ENCODE measurements at regions not wholly inside any gene's neighbourhood (a gene's known extent, or its start where the extent isn't known, plus 50 kb on each side); places are given as distances from the start of the nearest gene placed in this dataset.

GRCh38 chr20:20992686-20993360 lies 113.3 kb downstream of the LINC00237 start:
- DNase-seq (ENCODE audit: low read depth) = no peak

DNA sequence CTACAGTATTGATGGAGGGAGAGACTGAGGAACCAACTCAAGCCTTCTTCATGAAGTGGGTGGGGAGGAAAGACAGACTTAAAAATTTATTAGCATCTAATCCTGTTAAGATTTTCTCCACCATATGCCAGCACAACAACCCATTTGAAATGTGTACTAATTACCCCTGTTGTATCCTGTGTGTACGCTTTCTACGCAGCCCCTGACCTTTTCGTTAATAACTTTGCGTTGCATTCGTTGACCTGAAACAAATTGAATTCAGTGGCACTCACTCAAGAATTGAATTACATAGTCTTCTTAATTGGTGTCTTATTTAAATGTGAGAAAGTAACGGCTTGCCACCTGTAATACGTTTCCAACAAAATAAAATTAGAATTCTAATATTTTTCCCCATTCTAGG lies 113.9 kb downstream of the LINC00237 start:
- DNase-seq (ENCODE audit: low read depth) = no peak

DNA sequence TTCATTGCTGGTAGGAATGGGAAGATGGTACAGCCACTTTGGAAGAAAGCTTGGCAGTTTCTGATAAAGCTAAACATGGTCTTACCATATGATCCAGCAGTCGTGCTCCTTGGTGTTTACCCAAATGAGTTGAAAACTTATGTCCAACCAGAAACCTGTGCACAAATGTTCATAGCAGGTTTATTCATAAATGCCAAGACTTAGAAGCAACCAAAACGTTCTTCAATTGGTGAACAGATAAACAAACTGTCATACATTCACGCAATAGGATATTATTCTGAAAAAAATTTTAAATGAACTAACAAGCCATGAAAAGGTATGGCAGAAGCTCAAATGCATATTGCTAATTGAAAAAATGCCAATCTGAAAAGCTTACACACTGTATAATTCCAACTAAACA lies 117.1 kb downstream of the LINC00237 start:
- DNase-seq (ENCODE audit: low read depth) = no peak

DNA sequence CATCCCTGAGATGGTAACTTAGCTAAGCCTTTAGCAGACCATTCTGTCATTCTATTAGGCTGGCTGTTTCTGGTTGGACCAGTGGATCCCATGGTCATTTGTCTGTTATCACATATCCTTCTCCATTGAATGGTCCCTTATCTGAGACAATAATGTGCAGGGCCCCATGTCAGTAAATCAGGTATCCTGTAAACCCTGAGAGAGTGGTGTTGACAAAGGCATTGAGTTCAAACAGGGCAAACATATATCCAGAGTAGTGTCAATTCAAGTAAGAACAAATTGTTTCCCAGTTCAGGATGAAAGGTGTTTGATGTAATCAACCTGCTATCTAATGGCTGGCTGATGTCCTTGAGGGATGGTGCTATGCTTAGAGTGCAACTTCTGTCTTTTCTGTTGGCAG lies 126.2 kb downstream of the LINC00237 start:
- DNase-seq (ENCODE audit: low read depth) = no peak

- no peak for DNase-seq (ENCODE audit: low read depth)
Observed at GRCh38 chr20:20977786-20978185, 128.4 kb downstream of the LINC00237 start.

DNA sequence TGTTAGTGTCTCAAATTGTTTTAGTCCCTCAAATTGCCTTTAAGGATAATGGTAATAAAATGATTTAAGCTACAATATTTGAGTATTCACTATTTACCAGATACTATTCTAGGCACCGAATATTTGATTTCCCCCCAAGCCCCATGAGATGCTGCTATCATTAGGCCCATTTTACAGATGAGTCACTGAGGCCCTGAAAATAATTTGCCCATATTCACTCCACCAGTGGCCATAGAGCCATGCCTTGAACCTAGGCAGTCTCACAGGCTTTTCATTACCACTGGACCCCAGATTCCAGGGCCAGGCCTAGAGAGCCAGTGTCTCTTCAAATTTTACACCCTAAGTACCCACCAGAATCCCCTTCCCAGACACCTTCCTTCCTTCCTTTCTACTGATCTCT lies 133.7 kb downstream of the LINC00237 start:
- no peak for DNase-seq (ENCODE audit: low read depth)

- no peak for DNase-seq (ENCODE audit: low read depth)
Observed at GRCh38 chr20:20971810-20972209, 134.3 kb downstream of the LINC00237 start.

GRCh38 chr20:20970841-20971240 lies 135.3 kb downstream of the LINC00237 start:
- no peak for DNase-seq (ENCODE audit: low read depth)

DNA sequence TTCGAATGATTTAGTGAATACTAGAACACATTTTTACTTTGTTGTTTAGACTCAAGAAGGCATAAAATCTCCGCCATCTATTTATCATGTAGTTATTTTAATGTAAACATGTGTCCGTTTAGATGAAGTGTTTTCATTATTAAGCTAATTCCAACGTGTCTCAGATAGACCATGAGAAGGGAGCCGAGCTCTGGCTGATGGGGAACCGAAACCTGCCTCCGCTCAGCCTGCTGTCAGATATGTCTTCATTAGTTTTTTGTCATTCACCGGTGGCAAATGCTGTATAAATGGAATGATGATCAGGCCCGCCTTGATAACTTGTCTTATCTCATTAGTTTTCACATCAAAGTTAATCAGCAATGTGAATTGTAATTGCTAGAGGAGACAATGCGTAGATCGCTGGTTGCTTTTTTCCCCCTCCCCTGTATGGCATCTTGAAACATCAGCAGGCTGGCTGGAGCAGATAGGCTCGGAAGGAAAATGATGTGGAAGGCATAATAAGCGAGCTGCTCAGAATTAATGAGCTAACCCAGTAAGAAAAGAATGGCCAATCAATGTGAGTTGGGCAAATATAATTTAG lies 136.4 kb downstream of the LINC00237 start:
- DNase-seq (ENCODE audit: low read depth) = no peak

DNA sequence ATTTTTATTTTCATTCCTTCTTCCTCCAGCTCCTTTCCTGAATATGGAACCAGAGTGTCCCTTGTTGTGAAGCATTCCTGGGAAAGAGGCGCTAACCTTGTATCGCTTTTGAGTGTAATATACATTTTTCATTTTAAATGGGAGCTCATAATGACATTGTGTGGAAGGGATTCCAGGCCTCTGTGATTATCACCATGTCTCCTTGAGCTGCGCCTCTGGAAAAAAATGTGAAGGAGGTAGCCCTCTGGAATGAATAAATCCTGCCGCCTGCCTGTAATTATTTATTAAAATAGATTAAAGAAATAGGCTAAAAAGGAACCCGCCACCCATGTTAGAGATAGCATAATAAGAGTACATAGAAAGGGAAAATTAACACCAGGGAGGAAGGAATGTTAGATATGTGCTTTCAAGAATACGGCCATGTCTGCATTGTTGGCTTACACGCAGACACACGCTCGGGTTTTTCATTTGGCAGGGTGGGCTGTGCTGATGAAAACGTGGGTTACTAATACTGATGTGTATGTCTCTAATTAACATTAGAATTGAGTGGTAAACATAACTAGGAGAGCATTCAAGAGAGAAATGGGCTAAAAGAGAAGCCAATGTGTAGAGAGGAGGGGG lies 138.5 kb downstream of the LINC00237 start:
- no peak for DNase-seq (ENCODE audit: low read depth)

- DNase-seq (ENCODE audit: low read depth) = no peak
Observed at GRCh38 chr20:20966171-20966570, 140.0 kb downstream of the LINC00237 start.

DNA sequence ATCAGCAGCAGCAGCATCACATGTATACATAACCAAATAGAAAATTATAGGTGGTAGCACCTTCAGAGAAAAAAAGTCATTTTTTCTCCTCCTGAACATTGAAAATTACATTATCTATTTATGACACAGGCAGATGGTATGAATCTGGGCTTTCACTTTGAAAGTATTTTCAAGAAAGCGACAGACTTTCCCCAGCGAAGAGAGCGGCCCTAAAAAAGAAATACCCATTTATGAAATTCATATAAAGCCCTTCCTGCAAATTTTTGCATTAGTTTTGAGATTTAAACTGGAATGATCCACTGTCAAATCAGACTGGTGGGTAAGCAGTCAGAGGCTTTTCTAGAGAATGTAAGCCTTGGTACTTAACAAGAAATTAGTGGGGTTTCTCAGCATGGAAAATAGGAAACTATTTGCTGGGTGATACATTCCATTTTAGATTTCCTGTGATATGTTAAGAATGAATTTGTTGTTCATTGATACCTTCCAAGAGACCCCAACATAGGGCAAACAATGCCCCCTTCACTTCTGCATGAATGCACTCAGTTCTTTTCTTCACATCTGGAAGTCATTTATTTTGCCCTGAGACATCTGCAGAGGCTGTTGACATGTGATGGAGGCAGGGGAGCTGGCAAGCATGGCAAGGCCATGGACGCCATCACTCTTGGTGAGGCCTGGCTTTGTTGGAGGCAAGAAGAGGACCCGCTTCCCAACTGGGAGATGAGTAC lies 147.0 kb downstream of the LINC00237 start:
- no peak for DNase-seq (ENCODE audit: low read depth)

DNA sequence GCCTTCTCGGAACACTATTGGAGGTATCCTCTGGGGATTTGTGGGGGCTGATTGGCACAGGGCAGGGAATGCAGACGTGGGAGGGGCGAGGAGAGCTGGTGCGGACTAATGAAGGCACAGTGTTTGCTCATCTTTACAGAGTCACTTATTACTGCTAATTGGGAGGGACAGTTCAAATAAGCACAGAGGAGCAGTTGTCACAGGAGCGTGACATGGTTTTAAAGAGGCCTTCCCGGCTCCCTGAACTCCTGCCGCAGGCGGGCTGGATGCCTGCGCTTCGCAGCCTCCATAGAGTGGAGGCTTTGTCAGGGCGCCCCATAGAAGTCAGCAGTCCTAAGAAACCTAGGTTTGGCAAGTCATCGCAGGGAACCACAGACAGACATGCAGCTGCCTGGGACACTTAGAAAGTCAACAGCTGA lies 149.6 kb downstream of the LINC00237 start:
- DNase-seq (ENCODE audit: low read depth) = no peak

GRCh38 chr20:20955892-20956291 lies 150.3 kb downstream of the LINC00237 start:
- DNase-seq (ENCODE audit: low read depth) = no peak

DNA sequence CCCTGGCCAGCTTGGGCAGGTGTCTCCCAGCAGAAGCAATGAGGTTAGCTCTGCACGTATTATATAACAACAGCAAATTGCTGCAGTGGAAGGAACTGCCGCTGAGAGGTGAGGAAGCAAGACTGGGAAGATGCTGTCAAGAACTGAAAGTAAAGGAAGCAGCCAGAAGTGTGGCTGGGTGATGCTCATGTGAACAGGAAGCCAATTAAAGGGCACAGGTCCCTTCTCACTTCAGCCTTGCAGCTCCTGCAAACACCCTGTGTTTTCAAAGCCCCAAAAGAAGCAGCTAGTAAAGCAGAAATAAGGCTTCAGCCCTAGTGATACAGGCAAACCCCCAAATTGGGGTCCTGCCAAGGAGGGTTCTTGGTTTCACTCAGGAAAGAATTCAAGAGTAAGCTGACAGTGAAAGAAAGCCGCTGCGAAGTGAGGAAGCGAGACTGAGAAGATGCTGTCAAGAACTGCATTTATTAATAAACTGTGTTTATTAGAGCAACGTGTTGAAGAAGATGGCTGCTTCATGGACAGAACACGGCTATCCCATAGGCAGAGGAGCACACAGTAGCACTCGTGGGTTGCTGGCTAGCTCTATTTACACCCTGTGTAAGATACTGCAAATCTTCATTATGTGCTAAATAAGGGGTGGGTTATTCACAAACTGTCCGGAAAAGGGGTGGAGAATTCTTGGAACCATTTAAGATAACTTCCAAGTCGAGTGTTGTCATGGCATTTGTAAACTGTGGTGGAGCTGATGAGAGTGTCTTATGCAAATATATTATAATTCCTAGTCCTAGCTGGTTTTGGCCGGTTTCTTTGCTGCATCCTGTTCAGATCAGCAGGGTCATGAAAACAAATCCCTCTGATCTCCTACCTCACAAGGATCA lies 152.2 kb downstream of the LINC00237 start:
- no peak for DNase-seq (ENCODE audit: low read depth)

DNA sequence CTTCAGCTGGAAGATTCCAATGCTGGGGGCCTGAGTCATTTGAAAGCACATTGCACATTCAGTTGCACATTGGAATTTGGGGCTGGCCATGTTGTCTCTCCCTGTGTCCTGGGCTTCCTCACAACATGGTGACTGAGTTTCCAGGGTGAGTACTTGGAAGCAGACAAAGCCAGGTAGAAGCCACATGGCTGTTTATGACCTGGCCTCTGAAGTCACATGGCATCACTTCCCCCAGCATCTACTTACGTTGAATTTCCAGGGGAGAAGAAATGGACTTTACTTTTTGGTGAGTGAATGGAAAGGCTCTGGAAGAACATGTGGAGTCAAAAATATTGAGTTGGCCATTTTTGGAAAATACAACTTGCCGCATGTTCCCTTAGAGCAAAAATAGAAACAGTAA lies 155.5 kb downstream of the LINC00237 start:
- DNase-seq (ENCODE audit: low read depth) = no peak

GRCh38 chr20:20946122-20946759 lies 159.9 kb downstream of the LINC00237 start:
- DNase-seq (ENCODE audit: low read depth) = no peak

GRCh38 chr20:20941468-20941889 lies 164.7 kb downstream of the LINC00237 start:
- no peak for DNase-seq (ENCODE audit: low read depth)

GRCh38 chr20:20939006-20939405 lies 167.2 kb downstream of the LINC00237 start:
- no peak for DNase-seq (ENCODE audit: low read depth)

DNA sequence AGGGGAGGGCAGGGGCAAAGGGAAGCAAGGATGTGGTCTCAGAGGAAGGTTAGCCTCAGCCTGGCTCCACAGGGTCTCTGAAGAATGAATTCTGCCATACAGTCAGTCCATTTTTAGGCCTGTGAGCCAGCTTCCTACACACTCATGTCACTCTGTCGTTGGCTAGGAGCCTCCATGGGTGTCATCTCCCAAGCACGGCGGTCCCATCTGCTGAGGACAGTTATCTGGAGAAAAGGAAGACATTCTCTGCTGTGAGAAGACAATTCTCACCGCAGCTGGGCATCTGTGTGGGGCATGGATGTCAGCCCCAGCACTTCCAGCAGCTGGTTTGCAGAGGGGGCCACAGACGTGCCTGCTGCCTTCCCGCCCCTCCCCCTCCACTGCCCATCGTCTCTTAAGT lies 167.6 kb downstream of the LINC00237 start:
- no peak for DNase-seq (ENCODE audit: low read depth)

DNA sequence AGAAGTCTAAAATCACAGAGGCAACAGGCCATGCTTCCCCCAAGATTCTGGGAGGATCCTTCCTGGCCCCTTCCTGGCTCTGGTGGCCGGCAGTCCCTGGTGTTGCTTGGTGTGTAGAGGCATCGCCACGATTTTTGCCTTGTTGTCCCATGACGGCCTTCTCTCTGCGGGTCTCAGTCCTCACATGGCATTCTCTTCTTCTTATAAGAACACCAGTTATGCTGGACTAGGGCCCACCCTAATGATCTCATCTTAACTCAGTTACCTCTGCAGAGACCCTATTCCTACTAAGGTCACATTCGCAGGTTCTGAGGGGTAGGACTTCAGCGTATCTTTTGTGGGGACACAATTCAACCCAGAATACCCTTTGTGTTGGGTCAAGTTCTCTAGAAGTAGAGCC lies 168.0 kb downstream of the LINC00237 start:
- no peak for DNase-seq (ENCODE audit: low read depth)
